IPS-15b (cell line): ENCODE measurements at regions not wholly inside any gene's neighbourhood (a gene's known extent, or its start where the extent isn't known, plus 50 kb on each side); places are given as distances from the start of the nearest gene placed in this dataset.

Experiments
- H3K27me3 ChIP-seq: one replicate; pipeline ENCODE4 v1.6.1; 2013; ENCODE audit warnings: low read length; ENCODE audit not compliant: control insufficient read depth, insufficient read depth
- H3K36me3 ChIP-seq: one replicate; pipeline ENCODE4 v1.6.1; 2013; ENCODE audit warnings: low read length; ENCODE audit not compliant: control insufficient read depth, insufficient read depth
- H3K4me1 ChIP-seq: one replicate; pipeline ENCODE4 v1.6.1; 2013; ENCODE audit warnings: mild to moderate bottlenecking, low read length; ENCODE audit not compliant: control insufficient read depth, insufficient read depth
- H3K4me3 ChIP-seq: one replicate; pipeline ENCODE4 v1.5.1; 2013; ENCODE audit warnings: low read depth, low read length
- H3K9ac ChIP-seq: one replicate; pipeline ENCODE4 v1.6.1; 2013; ENCODE audit warnings: low read depth, mild to moderate bottlenecking, low read length
- H3K9me3 ChIP-seq: one replicate; pipeline ENCODE4 v1.6.1; 2013; ENCODE audit warnings: mild to moderate bottlenecking, low read length; ENCODE audit not compliant: control insufficient read depth, insufficient read depth

DNA sequence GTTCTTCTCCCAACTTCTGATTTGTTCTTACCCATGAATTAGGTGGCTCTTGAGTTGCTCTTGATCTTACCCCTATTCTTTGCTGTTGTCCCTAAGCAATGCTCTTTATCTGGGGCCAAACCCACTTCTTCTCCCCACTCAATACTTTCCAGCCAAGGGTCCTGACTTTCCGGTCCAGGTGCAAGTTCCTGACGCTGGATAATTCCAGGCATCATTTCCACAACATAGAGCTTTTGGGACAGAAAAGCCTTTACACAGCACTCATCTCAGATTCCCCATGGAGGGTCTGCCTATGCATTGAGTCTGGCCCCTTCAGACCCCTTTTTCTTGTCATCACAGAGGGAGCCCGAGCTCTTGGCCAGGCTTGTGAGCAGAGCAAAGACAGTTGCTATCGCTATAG lies 85.4 kb upstream of the BOC start:
- no peak overlapping the region for H3K9ac ChIP-seq
- no peaks in the 10 kb centered on the region for H3K9me3 ChIP-seq
- no peaks in the 10 kb centered on the region for H3K36me3 ChIP-seq
- no peaks in the 10 kb centered on the region for H3K4me1 ChIP-seq
- no peaks in the 10 kb centered on the region for H3K27me3 ChIP-seq
- no peak overlapping the region for H3K4me3 ChIP-seq

DNA sequence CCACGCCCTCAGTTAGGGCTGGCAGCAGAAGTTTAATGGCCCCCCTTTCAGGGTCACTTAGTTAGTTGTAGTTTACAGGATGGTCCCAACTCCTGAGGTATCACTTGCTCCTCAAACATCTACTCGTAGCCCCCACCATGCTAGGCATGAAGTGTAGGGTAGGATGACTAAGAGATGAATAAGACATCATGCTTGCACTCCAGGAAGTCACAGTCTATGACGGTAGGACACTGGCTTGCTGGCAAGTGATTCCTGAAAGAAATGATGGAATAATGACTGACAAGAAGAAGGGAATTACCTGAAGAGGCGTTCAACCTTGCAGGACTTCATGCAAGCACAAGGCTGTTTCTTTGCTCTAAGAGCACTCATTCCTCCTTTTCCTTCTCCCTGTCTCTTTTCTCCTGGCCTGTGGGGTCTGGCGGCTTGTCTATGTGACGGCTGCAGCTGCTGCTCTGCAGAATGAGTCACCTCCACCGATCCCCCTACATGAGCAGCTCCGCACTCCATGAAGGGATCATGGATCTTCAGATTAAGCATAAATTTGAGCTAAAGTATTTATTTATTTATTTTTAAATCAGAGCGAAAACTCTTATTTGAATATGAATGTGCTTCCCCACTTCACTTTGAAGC lies 82.9 kb upstream of the BOC start:
- H3K27me3 ChIP-seq, result no peaks in the 10 kb centered on the region
- H3K4me1 ChIP-seq, result no peaks in the 10 kb centered on the region
- no peaks in the 10 kb centered on the region for H3K36me3 ChIP-seq
- no peak overlapping the region for H3K9ac ChIP-seq
- H3K9me3 ChIP-seq, result no peaks in the 10 kb centered on the region
- no peak overlapping the region for H3K4me3 ChIP-seq

DNA sequence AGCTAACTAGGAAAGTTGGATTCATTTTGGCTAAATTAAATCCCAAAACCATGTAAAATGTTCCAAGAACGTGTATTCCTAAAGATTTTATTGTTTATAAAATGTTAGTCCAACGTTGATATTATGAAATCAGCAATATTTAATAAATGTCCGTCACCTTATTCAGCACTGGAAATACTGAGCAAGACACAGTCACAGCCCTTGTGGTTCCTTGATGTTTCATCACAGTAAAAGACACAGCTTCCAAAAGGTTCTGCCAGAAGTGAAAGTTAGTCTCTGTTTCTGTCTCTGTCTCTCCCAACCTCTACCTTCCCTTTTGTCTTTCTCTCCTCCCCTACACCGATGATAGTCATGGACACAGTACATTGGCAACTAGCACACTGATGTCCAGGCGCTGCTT lies 82.2 kb upstream of the BOC start:
- Histone ChIP-seq H3K9ac (no peak overlapping the region), H3K4me1 (no peaks in the 10 kb centered on the region), H3K36me3 (no peaks in the 10 kb centered on the region), H3K4me3 (no peak overlapping the region), H3K9me3 (no peaks in the 10 kb centered on the region), H3K27me3 (no peaks in the 10 kb centered on the region)

DNA sequence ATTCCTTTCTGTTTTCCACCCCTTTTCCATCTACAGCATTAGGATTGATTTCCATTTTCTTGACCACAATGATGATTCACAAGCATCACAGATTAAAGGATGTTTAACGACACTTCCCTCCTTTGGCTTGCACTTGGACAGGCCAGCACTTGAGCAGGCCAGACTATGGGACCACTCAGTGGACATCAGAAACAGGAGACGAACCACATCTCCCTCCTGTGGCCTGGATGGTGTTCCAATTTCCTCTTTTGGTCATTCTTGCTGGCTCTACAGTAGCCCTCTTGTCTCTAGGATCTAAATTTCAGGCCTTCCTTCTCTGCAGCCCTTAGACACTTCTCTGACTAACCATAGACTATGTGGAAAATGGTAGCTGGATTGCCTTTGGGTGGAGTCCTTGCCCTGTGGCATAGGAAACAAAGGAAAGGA lies 78.8 kb upstream of the BOC start:
- Histone ChIP-seq H3K36me3 (no peaks in the 10 kb centered on the region), H3K4me3 (no peak overlapping the region), H3K9ac (no peak overlapping the region), H3K4me1 (peaks cover 5% of the 10 kb centered on the region), H3K9me3 (no peaks in the 10 kb centered on the region), H3K27me3 (no peaks in the 10 kb centered on the region)

DNA sequence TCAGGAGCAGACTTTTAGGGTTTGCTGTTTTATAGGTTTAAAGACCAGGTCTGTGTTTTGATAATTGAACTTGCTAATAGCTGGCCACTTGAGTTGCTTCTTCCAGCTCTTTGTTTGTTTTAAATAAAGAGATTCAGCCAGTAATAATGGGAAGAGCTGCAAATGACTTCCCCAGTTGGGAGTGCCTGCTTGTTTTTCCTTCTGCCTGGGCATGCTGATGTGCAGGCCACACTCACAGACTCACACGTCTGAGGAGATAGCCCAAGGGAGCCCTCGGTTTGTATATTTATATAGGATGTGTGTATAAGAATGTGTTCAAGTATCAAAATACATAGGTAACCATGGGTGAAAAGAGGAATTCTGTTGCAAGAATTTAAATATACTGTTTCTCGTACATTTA lies 78.2 kb upstream of the BOC start:
- Histone ChIP-seq H3K27me3 (no peaks in the 10 kb centered on the region), H3K4me1 (peaks cover 5% of the 10 kb centered on the region), H3K36me3 (no peaks in the 10 kb centered on the region), H3K9me3 (no peaks in the 10 kb centered on the region), H3K9ac (no peak overlapping the region), H3K4me3 (no peak overlapping the region)

DNA sequence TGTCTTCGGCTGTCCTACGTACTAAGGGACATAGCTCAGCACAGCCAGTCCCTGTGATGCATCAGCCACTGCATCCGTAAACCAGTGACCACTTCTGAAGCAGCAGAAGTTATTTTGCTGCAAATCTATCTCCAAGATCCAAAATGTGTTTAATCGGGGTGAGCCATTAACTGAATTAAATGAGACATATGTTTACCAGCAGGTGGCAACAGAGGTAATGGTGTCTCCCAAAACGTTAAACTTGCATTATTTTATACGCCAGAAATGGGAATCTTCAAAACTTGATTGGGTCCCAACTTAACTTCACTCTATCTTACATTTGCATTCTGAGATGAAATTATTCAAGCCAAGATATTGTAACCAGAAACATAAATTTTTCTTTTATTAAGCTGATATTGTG lies 75.3 kb upstream of the BOC start:
- H3K4me3 ChIP-seq, result no peak overlapping the region
- H3K9me3 ChIP-seq, result no peaks in the 10 kb centered on the region
- no peak overlapping the region for H3K9ac ChIP-seq
- no peaks in the 10 kb centered on the region for H3K36me3 ChIP-seq
- peaks cover 5% of the 10 kb centered on the region for H3K4me1 ChIP-seq
- no peaks in the 10 kb centered on the region for H3K27me3 ChIP-seq

DNA sequence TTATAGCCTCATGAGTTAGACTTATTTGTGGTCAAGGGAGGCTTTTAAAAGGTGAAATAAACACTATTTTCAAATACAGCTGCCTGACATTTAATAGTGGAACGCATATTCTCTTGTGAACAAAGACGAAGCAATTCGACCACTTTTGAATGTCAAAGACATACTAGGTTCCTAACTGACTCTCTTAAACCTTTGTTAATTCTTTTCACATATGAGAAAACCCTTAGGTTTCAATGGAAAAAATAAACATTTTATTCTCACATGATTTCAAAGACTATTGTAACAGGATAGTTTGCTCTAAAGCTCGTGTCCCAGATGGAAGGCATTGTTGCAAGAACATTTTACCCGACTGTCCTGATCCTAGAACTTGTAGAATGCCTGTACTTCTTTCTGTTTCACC lies 74.8 kb upstream of the BOC start:
- peaks cover 5% of the 10 kb centered on the region for H3K4me1 ChIP-seq
- no peaks in the 10 kb centered on the region for H3K27me3 ChIP-seq
- no peaks in the 10 kb centered on the region for H3K36me3 ChIP-seq
- H3K4me3 ChIP-seq, result no peak overlapping the region
- no peak overlapping the region for H3K9ac ChIP-seq
- no peaks in the 10 kb centered on the region for H3K9me3 ChIP-seq

DNA sequence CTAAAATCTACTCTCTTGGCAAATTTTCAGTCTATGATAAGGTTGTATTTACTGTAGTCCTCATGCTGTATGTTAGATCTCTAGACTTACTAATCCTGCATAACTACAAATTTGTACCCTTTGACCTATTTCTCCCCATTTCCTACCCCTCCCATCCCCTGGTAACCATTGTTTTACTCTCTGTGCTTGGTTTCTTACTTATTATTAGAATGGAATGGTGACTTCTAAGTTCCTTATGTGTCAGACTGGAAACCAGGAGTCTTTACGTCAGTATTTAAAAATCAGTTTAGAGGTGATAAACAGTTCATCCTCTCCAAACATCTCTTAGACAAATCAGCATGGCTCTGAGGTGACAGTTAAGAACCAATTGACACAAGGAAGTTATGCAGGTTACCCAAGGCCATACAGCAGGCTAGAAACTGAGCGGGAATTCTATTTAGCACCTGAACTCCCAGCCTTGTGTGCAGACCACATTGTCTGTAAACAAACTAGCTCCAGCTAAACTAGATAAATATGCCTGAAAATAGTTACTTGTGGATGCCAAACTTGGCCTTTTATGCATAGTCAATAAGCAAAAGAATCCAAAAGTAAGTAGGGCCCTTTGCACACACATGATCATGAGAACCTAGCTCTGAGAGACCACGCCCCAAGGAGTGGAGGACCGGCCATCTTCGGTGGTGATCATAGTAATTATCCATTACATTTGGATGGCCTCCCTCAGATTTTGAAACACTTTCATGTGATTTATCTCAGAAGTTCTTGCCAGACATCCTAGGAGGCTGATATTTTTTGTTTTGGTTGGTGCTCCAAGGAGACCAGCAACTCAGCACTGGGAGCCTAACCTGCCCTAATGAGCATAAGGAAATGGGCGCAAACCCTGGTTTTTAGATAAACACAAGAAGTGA lies 72.3 kb upstream of the BOC start:
- H3K27me3 ChIP-seq, result peaks cover 12% of the 10 kb centered on the region
- no peaks in the 10 kb centered on the region for H3K36me3 ChIP-seq
- peaks cover 5% of the 10 kb centered on the region for H3K4me1 ChIP-seq
- no peaks in the 10 kb centered on the region for H3K9me3 ChIP-seq
- no peak overlapping the region for H3K9ac ChIP-seq
- no peak overlapping the region for H3K4me3 ChIP-seq

DNA sequence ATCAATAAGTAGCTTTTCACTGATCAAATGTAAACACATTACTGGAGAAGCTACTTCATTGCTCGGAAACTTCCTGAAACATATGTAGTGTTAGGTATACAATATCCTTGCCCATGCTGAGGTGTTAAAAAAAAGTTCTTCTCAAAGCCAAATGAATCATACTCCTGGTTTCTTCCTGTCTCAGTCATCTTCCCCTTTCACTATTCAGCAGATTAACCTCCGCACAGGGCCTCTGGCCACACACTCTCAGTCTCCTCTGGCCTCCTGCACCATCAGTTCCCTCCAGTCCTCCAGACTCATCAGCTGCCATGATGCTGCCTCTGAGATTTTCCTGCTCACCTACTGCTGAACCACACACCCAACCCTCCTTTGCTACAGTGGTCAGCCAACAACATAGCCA lies 70.5 kb upstream of the BOC start:
- no peaks in the 10 kb centered on the region for H3K9me3 ChIP-seq
- no peak overlapping the region for H3K4me3 ChIP-seq
- H3K27me3 ChIP-seq, result peaks cover 12% of the 10 kb centered on the region
- H3K36me3 ChIP-seq, result no peaks in the 10 kb centered on the region
- no peak overlapping the region for H3K9ac ChIP-seq
- peaks cover 9% of the 10 kb centered on the region for H3K4me1 ChIP-seq

DNA sequence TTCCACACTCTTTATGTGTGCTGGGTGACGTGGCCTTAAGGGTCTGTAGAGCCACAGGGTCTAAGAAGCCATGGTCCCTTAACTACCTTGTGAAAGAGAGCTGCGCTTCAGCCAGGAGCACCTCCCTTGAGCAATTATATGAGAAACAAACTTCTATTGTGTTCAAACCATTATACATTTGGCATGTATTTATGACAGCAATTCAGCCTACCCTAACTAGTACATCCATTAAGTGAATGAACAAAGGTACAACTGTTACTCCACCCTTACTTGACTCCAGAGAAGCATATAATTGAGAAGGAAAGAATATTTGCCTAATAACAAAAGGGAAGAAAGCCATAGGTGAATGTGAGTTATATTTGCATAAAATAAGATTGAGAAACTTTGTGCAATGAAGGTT lies 69.8 kb upstream of the BOC start:
- H3K4me1 ChIP-seq, result peaks cover 11% of the 10 kb centered on the region
- peaks cover 12% of the 10 kb centered on the region for H3K27me3 ChIP-seq
- H3K9me3 ChIP-seq, result no peaks in the 10 kb centered on the region
- H3K9ac ChIP-seq, result no peak overlapping the region
- no peak overlapping the region for H3K4me3 ChIP-seq
- H3K36me3 ChIP-seq, result no peaks in the 10 kb centered on the region

DNA sequence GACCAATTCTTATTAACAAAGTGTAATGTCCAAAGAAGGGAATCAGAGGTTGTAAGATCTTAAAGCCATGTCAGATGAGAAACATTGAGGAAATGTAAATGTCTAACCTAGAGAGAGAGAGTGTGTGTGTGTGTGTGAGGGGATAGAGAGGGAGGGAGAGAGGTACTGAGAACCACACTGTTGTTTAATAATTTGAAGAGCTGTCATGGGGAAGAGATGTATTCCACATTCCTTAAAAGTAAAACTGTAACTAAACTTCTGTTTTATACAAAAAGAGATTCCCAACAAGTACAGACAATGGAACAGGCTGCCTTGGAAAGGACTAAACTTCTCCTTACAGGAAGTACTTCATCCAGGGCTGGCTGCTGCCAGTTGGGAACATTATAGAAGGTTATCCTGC lies 68.9 kb upstream of the BOC start:
- H3K4me1 ChIP-seq, result peaks cover 11% of the 10 kb centered on the region
- peaks cover 14% of the 10 kb centered on the region for H3K27me3 ChIP-seq
- H3K9ac ChIP-seq, result no peak overlapping the region
- H3K36me3 ChIP-seq, result no peaks in the 10 kb centered on the region
- no peaks in the 10 kb centered on the region for H3K9me3 ChIP-seq
- H3K4me3 ChIP-seq, result no peak overlapping the region

DNA sequence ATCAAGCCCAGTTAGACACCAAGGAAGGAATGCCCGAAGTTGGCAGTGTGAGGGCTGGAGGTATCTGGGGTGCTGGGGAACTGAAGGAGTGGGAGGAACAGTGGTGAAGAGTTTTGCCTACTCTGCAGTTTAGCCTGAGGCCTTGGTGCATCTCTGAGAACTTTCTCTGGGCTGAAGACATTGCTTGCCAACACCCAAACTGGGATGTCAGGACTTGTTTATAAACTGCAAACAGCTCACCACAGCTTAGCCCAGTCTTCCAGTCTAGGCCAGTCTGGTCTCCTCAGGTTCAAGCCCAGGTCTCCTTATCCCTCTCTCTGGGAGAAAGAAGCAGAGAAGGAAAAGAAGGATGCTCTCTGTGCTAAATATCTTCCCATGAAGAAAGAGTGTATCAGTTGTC lies 68.0 kb upstream of the BOC start:
- no peak overlapping the region for H3K9ac ChIP-seq
- H3K36me3 ChIP-seq, result no peaks in the 10 kb centered on the region
- peaks cover 11% of the 10 kb centered on the region for H3K4me1 ChIP-seq
- no peaks in the 10 kb centered on the region for H3K9me3 ChIP-seq
- H3K27me3 ChIP-seq, result peaks cover 15% of the 10 kb centered on the region
- H3K4me3 ChIP-seq, result no peak overlapping the region
